HEK293T (cell line): ENCODE measurements at regions not wholly inside any gene's neighbourhood (a gene's known extent, or its start where the extent isn't known, plus 50 kb on each side); places are given as distances from the start of the nearest gene placed in this dataset.

Experiments
- CTCF ChIA-PET: fragments of 350-600 bp; formaldehyde crosslinking; extraction: SDS; loops from one replicate; lab custom pipeline; 2021; ENCODE audit warnings: antibody characterized with exemption, inconsistent platforms; lab: Yijun Ruan, JAX
- POLR2A ChIA-PET: fragments of 350-600 bp; formaldehyde crosslinking; extraction: SDS; loops from one replicate; lab custom pipeline; 2020; ENCODE audit warnings: antibody characterized with exemption, inconsistent platforms; lab: Yijun Ruan, JAX
- DNase-seq: peaks from one replicate; pipeline ENCODE4 v3.0.0; 2012; ENCODE audit warnings: mixed read lengths; ENCODE audit errors: extremely low spot score
- ARNT ChIP-seq: fragments of 450-650 bp; IDR thresholded peaks from 2 replicates; pipeline ENCODE4 v1.6.1; 2017; ENCODE audit warnings: mild to moderate bottlenecking
- BHLHE40 ChIP-seq: fragments of 450-650 bp; IDR thresholded peaks from 2 replicates; pipeline ENCODE4 v1.6.1; 2016; ENCODE audit warnings: mild to moderate bottlenecking, moderate library complexity, borderline replicate concordance
- CTBP1 ChIP-seq: fragments of 450-650 bp; IDR thresholded peaks from 2 replicates; pipeline ENCODE4 v1.6.1; 2016; ENCODE audit warnings: borderline replicate concordance
- ELF4 ChIP-seq: fragments of 450-650 bp; IDR thresholded peaks from 2 replicates; pipeline ENCODE4 v1.6.1; 2017; ENCODE audit warnings: antibody characterized with exemption
- FOXA1 ChIP-seq: fragments of 450-650 bp; IDR thresholded peaks from 2 replicates; pipeline ENCODE4 v1.6.1; 2016; ENCODE audit warnings: mild to moderate bottlenecking
- FOXK2 ChIP-seq: fragments of 450-650 bp; IDR thresholded peaks from 2 replicates; pipeline ENCODE4 v1.6.1; 2016; ENCODE audit warnings: mild to moderate bottlenecking
- FOXM1 ChIP-seq: fragments of 450-650 bp; IDR thresholded peaks from 2 replicates; pipeline ENCODE4 v1.6.1; 2017; ENCODE audit warnings: mild to moderate bottlenecking, borderline replicate concordance
- HDGF ChIP-seq: fragments of 450-650 bp; IDR thresholded peaks from 2 replicates; pipeline ENCODE4 v1.6.1; 2017; ENCODE audit warnings: antibody characterized with exemption, borderline replicate concordance
- L3MBTL2 ChIP-seq: fragments of 450-650 bp; conservative IDR thresholded peaks from 2 replicates; pipeline ENCODE4 v1.6.1; 2016; ENCODE audit warnings: mild to moderate bottlenecking
- LEF1 ChIP-seq: fragments of 450-650 bp; IDR thresholded peaks from 2 replicates; pipeline ENCODE4 v1.6.1; 2017; ENCODE audit warnings: mild to moderate bottlenecking, borderline replicate concordance
- NFRKB ChIP-seq: fragments of 450-650 bp; IDR thresholded peaks from 2 replicates; pipeline ENCODE4 v1.6.1; 2016; ENCODE audit warnings: mild to moderate bottlenecking, moderate library complexity
- SP1 ChIP-seq: fragments of 450-650 bp; IDR thresholded peaks from 2 replicates; pipeline ENCODE4 v1.6.1; 2017
- SUZ12 ChIP-seq: fragments of 450-650 bp; IDR thresholded peaks from 2 replicates; pipeline ENCODE4 v1.6.1; 2016; ENCODE audit warnings: mild to moderate bottlenecking
- TARDBP ChIP-seq: fragments of 450-650 bp; IDR thresholded peaks from 2 replicates; pipeline ENCODE4 v1.6.1; 2016
- ZNF384 ChIP-seq: fragments of 450-650 bp; IDR thresholded peaks from 2 replicates; pipeline ENCODE4 v1.6.1; 2016
- TF ChIP-seq, protein P1 (sequence below): fragments of 450-650 bp; IDR thresholded peaks from 2 replicates; pipeline ENCODE4 v1.6.1; 2016

DNA sequence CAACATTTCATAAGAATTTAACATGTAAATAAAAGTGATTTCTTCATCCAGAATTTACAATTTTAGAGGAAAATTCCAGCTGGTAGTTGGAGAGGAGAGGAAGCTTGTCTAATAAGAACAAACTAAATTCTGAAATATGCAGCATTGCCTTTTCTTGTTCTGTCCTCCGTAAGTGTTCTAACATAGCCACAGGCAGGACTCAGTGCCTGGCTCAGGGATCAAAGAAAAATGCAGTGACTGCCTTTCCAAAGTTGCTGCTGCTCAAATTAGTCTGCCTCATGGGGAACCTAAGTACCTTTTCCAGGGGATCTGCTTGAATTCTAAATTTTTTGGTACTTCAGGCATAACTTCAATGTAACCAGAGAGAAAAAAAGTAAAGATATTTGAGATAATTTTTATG is 713.0 kb upstream of the CADM2 start:
- no peak for TF ChIP-seq L3MBTL2
- TF ChIP-seq LEF1, result no peak
- TF ChIP-seq SUZ12, result no peak
- ChIA-PET CTCF (no interaction called here), POLR2A (no interaction called here)
- DNase-seq, result no peak

DNA sequence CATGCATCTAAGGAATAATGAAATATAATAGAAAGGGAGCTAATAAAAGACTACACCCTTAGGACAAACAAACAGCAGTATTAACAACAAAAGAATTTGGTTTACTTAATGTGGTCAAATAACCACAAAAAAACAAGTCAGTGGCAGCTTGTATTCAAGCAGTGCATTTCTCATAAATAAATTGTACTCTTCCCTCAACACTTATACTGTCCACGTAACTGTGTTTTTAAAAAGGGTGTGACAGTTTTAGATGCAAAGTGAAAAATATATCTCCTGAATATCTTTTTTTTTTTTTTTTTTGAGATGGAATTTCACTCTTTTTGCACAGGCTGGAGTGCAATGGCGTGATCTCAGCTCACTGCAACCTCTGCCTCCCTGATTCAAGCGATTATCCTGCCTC is 698.2 kb upstream of the CADM2 start:
- POLR2A ChIA-PET, result no interaction called here
- DNase-seq, result no peak
- no peak for TF ChIP-seq ARNT
- TF ChIP-seq TARDBP, result no peak
- no peak for TF ChIP-seq CTBP1
- CTCF ChIA-PET, result no interaction called here

DNA sequence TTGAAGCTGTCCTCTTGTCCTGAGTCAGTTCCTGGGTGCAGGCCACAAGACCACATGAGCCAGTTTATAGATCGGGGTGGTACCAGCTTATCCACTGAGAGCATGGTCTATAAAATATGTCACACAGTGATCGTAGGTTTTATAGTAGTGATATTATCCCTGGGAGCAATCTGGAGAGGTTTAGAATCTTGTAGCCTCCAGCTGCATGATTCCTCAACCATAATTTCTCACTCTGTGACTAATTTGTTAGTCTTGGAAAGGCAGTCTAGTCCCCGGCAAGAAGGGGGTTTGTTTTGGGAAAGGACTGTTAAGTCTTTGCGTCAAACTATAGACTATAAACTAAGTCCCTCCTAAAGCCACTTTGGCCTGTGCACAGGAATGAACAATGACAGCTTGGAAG is 693.0 kb upstream of the CADM2 start:
- DNase-seq, result no peak

DNA sequence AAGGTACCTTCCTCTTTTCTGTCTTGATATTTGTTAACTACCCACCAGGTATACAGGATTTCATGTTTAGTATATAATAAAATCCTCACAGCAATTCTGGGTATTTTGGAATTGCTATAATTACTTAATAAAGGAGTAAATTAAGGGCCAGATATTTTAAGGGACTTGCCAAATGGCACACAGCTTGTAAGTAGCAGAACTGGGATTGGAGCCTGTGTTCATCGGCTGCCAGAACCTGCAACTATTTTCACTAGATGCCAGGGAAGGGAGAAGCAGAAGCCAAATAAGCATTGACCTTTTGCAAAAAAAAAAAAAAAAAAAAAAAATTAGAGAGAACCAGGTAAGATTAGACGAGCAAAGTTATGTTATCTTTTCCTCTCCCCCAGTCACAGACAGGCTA is 683.3 kb upstream of the CADM2 start:
- no peak for TF ChIP-seq ZNF384
- TF ChIP-seq FOXM1, result no peak
- no peak for TF ChIP-seq SP1
- no peak for TF ChIP-seq TARDBP
- ChIA-PET POLR2A (no interaction called here), CTCF (no interaction called here)
- DNase-seq, result no peak

More for the DNA sequence above, 693.0 kb upstream of the CADM2 start:
- no peak for TF ChIP-seq NFRKB
- TF ChIP-seq SUZ12, result no peak
- no peak for TF ChIP-seq LEF1
- TF ChIP-seq L3MBTL2, result no peak
- no peak for TF ChIP-seq FOXA1
- ChIA-PET POLR2A (no interaction called here), CTCF (no interaction called here)

DNA sequence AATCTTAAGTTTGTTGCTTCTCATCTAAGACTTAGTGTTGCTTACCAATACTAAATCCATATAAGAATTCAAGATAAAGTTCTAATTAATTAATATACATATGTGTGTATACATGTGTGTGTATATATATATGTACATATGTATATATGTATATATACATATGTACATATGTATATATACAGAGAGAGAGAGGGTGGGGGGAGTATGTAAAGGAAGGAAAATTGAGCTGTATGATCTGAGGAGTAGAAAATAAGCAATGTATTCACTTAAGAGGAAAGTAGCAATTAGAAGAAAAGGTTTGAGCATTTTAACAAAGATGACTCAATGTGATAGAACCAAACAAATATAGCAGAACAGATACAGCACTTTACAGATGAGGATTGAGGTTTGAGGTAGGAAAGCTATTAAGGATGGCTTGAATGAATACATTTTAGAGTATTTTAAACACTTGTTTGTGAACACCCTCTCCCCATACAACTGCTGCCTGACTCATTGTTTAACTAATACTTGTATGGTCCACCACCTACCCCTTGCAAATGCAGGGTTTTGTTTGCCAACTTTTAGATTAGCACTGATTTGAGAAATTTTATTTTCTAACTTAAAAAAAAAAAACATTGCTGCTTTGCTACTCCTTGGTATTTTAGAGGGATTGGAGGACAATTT is 681.1 kb upstream of the CADM2 start:
- POLR2A ChIA-PET, result no interaction called here
- DNase-seq, result no peak
- CTCF ChIA-PET, result no interaction called here
- TF ChIP-seq FOXM1, result no peak
- TF ChIP-seq, protein P1, sequence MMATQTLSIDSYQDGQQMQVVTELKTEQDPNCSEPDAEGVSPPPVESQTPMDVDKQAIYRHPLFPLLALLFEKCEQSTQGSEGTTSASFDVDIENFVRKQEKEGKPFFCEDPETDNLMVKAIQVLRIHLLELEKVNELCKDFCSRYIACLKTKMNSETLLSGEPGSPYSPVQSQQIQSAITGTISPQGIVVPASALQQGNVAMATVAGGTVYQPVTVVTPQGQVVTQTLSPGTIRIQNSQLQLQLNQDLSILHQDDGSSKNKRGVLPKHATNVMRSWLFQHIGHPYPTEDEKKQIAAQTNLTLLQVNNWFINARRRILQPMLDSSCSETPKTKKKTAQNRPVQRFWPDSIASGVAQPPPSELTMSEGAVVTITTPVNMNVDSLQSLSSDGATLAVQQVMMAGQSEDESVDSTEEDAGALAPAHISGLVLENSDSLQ, result no peak
- TF ChIP-seq FOXA1, result no peak

DNA sequence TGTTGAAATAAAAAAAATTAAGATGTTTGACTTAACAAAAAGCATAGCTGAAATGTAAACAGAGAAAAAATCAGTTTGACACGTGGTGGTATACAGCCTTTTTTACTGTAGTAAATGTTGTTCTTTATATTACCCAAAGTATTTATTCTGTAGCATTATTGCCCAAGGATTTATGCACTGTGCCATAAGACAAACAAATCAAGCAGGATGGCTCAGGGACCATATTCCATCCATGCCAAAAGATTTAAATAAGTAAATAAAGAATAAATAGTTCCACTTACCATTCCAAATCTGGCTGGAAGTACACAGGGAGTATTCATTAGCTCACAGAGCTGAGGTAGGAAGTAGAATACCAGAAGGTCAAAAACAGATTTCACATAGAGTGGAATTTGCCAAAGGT is 666.7 kb upstream of the CADM2 start:
- TF ChIP-seq FOXK2, result no peak
- TF ChIP-seq SUZ12, result no peak
- TF ChIP-seq TARDBP, result no peak
- TF ChIP-seq, protein P1, result no peak
- TF ChIP-seq FOXM1, result no peak
- no peak for TF ChIP-seq ZNF384
- TF ChIP-seq BHLHE40, result no peak
- TF ChIP-seq NFRKB, result no peak
- TF ChIP-seq L3MBTL2, result no peak
- TF ChIP-seq FOXA1, result no peak
- no peak for TF ChIP-seq HDGF
- TF ChIP-seq CTBP1, result no peak
- TF ChIP-seq SP1, result no peak
- no peak for TF ChIP-seq ARNT
- TF ChIP-seq LEF1, result no peak
- no peak for TF ChIP-seq ELF4
- ChIA-PET POLR2A (no interaction called here), CTCF (no interaction called here)
- no peak for DNase-seq

DNA sequence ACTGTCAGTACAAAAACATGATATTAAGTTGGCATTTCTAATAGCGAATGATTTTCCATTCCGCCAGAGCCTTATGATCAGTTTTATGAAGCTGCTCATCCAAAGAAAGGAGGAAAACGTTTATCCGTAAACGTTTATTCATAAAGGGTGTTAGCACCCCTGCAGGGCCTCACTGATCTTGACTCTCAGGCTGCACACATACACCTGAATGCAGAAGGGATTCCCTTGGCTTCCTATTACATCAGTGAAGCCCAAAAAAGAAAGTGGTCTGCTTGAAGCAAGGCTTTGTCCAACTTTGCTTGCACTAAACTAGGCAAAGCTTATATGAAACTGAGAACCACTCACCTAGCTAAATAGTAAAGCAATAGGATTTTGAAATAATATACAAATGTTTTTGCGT is 659.5 kb upstream of the CADM2 start:
- ChIA-PET CTCF (interaction anchor here (0.6 kb wide), 1 partner anchor 243 kb away, joined by 3 read pairs; no protein-coding TSS in a partner anchor), POLR2A (no interaction called here)
- TF ChIP-seq NFRKB (no peak), ZNF384 (no peak), CTBP1 (no peak), FOXA1 (no peak), FOXK2 (no peak), ARNT (no peak), SP1 (no peak), BHLHE40 (no peak), SUZ12 (no peak), ELF4 (no peak), LEF1 (no peak), L3MBTL2 (no peak), FOXM1 (no peak), HDGF (no peak), TARDBP (no peak)
- TF ChIP-seq, protein P1, result no peak
- no peak for DNase-seq
